ENCODE measurements at regions not wholly inside any gene's neighbourhood (a gene's known extent, or its start where the extent isn't known, plus 50 kb on each side); places are given as distances from the start of the nearest gene placed in this dataset.

- TF ChIP-seq CTCF (IDR thresholded peaks at IDR 0.05) (no peak), ZFX (IDR thresholded peaks at IDR 0.05; ENCODE audit: borderline replicate concordance) (no peak)
Measured at GRCh38 chr6:148146717-148147462, 195.7 kb upstream of the SASH1 start.
